A549 (cell line): ENCODE measurements at regions not wholly inside any gene's neighbourhood (a gene's known extent, or its start where the extent isn't known, plus 50 kb on each side); places are given as distances from the start of the nearest gene placed in this dataset.

Source experiments
- BHLHE40 ChIP-seq: IDR thresholded peaks from 2 replicates; pipeline ENCODE4 v1.6.1; 2012; ENCODE audit warnings: low read depth, low read length, inconsistent platforms
- CBX2 ChIP-seq: fragments of 200-600 bp; sonication (generic); IDR thresholded peaks from 2 replicates; pipeline ENCODE4 v1.6.1; 2016; ENCODE audit warnings: low read depth, mild to moderate bottlenecking, borderline replicate concordance
- EP300 ChIP-seq, 2 experiments: fragments of >200 bp; sonication (Bioruptor Twin); formaldehyde crosslinking; IDR thresholded peaks; 2 replicates in 1 of 2; 3 replicates in 1 of 2; pipeline ENCODE4 v1.6.1; 2016 to 2017
- GATA3 ChIP-seq: IDR thresholded peaks from 2 replicates; pipeline ENCODE4 v1.6.1; 2012; ENCODE audit warnings: borderline replicate concordance
- JUN ChIP-seq, 2 experiments: fragments of >200 bp; sonication (Bioruptor Twin); formaldehyde crosslinking; IDR thresholded peaks; 2 replicates in 1 of 2; 3 replicates in 1 of 2; pipeline ENCODE4 v1.6.1; 2016 to 2017
- MAX ChIP-seq: IDR thresholded peaks from 2 replicates; pipeline ENCODE4 v1.6.1; 2012
- POLR2A ChIP-seq: IDR thresholded peaks from 2 replicates; pipeline ENCODE4 v1.6.1; 2012; ENCODE audit warnings: mild to moderate bottlenecking, low read length
- RCOR1 ChIP-seq: fragments of 150-350 bp; IDR thresholded peaks from 2 replicates; pipeline ENCODE4 v1.6.1; 2014; ENCODE audit warnings: antibody characterized with exemption, low read length, low read depth
- USF2 ChIP-seq: fragments of 450-650 bp; IDR thresholded peaks from 2 replicates; pipeline ENCODE4 v1.6.1; 2014; ENCODE audit warnings: antibody characterized with exemption
- ZC3H11A ChIP-seq: fragments of 450-650 bp; IDR thresholded peaks from 2 replicates; pipeline ENCODE4 v1.6.1; 2014; ENCODE audit warnings: antibody characterized with exemption, mild to moderate bottlenecking
- TF ChIP-seq, protein P1 (sequence below): fragments of >200 bp; sonication (Bioruptor Twin); formaldehyde crosslinking; IDR thresholded peaks from 3 replicates; pipeline ENCODE4 v1.5.1; 2016

- TF ChIP-seq POLR2A (no peak), RCOR1 (no peak), MAX (no peak), JUN (IDR thresholded peaks at IDR 0.05) (no peak), ZC3H11A (no peak), CBX2 (no peak), EP300 (IDR thresholded peaks at IDR 0.05) (no peak), USF2 (no peak), BHLHE40 (no peak), GATA3 (no peak)
- TF ChIP-seq, protein P1, sequence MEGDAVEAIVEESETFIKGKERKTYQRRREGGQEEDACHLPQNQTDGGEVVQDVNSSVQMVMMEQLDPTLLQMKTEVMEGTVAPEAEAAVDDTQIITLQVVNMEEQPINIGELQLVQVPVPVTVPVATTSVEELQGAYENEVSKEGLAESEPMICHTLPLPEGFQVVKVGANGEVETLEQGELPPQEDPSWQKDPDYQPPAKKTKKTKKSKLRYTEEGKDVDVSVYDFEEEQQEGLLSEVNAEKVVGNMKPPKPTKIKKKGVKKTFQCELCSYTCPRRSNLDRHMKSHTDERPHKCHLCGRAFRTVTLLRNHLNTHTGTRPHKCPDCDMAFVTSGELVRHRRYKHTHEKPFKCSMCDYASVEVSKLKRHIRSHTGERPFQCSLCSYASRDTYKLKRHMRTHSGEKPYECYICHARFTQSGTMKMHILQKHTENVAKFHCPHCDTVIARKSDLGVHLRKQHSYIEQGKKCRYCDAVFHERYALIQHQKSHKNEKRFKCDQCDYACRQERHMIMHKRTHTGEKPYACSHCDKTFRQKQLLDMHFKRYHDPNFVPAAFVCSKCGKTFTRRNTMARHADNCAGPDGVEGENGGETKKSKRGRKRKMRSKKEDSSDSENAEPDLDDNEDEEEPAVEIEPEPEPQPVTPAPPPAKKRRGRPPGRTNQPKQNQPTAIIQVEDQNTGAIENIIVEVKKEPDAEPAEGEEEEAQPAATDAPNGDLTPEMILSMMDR: no peak
These were observed 79.6 kb downstream of the PHAX start for GRCh38 chr5:126680191-126680817.
